ENCODE measurements at regions not wholly inside any gene's neighbourhood (a gene's known extent, or its start where the extent isn't known, plus 50 kb on each side); places are given as distances from the start of the nearest gene placed in this dataset.

DNA sequence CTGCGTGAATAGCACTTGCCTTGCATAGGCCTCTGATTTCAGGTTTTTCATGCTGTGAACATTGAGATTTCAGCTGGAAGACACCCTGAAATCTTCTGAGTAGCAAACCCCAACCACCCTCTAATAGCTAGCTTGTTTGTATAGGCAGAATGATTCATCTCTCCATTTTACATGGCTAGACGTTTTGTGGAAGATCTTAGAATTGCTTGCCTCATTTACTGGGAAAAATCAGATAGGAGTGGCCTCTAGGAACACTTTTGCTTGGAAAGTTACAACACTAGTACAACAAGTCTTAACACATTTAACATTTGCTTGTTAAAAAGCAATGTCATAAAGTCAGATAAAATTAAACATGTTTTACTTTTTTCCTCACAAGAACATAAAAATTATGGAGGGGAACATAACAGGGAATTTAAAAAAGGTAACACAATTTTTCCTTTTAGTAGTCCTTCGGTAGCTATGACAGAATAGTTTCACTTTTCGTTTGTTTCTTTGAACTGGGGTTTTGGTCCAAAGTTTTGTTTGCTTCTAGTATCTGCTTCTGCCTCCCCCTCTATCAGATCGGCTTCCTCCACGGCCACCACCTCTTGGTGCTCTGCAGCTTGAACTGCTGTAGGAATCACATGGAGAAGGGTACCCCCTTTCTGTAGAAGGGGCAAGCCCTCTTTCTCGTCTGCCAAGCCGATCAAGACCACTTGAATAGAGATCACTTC, 102.2 kb upstream of the PTCHD4 start:
- ChIA-PET POLR2A (no interaction called here), CTCF (no interaction called here)
- Mint-ChIP-seq H3K27ac (no peak overlapping the region), H3K4me1 (ENCODE audit: low read depth) (no peaks in the 10 kb centered on the region), H3K4me3 (no peak overlapping the region), H3K27me3 (no peaks in the 10 kb centered on the region), H3K9me3 (peaks cover 6% of the 10 kb centered on the region), H3K36me3 (no peaks in the 10 kb centered on the region)
- DNase-seq: no peak
- intact Hi-C loops (cut with micrococcal nuclease): no loop called here

DNA sequence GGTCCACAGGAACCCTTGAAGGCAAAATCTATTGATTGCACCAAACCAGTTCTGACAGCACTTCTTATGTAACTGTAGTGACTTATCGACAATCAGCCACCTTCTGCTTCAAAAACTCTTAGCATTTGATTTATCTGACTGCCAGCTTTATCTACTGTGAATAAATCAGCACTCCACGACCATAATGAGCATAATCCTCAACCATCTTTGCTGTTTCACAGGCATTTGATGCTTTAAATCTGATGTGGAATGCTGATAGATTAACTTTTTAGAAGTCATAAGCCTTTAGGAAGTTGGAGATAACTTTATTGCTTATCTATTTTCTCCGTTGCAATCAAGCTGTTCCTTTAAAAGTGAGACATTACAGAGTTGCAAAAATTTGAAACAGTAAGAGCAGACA, 101.5 kb upstream of the PTCHD4 start:
- DNase-seq: no peak
- Mint-ChIP-seq H3K27me3 (no peaks in the 10 kb centered on the region), H3K27ac (no peak overlapping the region), H3K4me1 (ENCODE audit: low read depth) (no peaks in the 10 kb centered on the region), H3K4me3 (no peak overlapping the region), H3K36me3 (no peaks in the 10 kb centered on the region), H3K9me3 (peaks cover 6% of the 10 kb centered on the region)
- ChIA-PET POLR2A (no interaction called here), CTCF (no interaction called here)
- intact Hi-C loops (cut with micrococcal nuclease): no loop called here

DNA sequence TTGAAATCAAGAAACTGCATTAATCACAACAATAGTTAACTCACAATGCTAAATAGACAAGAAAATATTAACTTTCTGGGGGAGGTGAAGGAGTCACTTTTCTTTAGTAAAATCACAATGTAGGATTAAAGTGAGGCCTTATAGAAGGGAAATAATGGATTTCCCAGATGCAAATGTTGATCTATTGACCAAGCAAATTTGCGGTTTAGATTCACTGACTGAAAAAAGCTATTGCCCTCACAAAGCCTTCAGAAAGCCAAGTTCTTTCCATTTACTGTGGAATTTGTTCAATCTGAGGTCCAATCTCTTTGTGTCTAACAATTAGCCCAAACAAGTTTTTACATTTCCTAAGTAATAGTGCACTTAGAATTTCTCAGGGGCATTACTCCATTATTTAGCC, 95.1 kb upstream of the PTCHD4 start:
- Mint-ChIP-seq H3K27me3 (no peaks in the 10 kb centered on the region), H3K4me1 (ENCODE audit: low read depth) (no peaks in the 10 kb centered on the region), H3K27ac (no peak overlapping the region), H3K9me3 (peaks cover 12% of the 10 kb centered on the region), H3K36me3 (no peaks in the 10 kb centered on the region), H3K4me3 (no peak overlapping the region)
- DNase-seq: no peak
- intact Hi-C loops (cut with micrococcal nuclease): no loop called here
- POLR2A ChIA-PET: no interaction called here
- CTCF ChIA-PET: no interaction called here

DNA sequence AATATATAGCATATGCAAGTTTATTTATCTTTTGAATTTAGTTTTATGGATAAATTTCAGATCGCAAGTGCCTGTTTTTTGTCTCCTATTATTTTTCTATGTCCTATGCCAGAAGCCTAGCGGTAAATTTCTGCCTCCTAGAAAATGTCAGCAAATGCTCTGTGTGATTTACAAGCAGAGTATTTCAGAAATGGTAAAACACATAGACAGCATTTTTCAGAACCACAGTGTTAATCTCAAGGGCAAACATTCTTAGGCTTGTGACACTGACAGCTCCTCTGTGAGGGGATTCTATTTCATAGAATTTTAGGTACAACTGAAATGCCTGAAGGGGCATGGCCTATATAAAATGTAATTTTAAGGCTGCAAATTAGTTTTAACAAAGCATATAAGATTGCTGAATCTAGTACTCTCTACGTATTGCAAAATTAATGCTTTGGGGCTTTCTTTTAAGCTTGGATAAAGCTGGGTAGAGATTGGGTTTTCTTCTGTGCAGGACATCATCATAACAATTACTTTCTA, 89.9 kb upstream of the PTCHD4 start:
- ChIA-PET POLR2A (no interaction called here), CTCF (no interaction called here)
- no peak overlapping the region for H3K27ac Mint-ChIP-seq
- H3K4me3 Mint-ChIP-seq: no peak overlapping the region
- peaks cover 14% of the 10 kb centered on the region for H3K9me3 Mint-ChIP-seq
- H3K4me1 Mint-ChIP-seq (ENCODE audit: low read depth): no peaks in the 10 kb centered on the region
- intact Hi-C loops (cut with micrococcal nuclease): no loop called here
- H3K36me3 Mint-ChIP-seq: no peaks in the 10 kb centered on the region
- no peaks in the 10 kb centered on the region for H3K27me3 Mint-ChIP-seq
- DNase-seq: no peak

DNA sequence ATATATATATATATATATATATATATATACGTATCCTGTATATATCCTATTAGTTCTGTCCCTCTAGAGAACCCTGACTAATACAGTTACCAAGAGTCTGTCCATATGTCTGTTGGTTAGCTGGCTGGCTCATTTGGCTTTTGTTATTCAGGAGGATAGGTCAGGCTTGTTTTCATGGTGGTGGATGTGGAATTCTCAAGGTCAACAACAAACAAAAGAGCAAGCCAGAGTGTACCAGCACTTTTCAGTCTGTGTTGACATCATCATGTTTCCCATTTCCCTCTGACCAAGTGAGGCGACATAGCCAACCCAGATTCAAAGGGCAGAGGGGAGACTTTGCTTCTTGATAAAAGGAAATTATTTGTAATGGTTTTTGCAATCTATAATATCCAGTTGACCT, 88.5 kb upstream of the PTCHD4 start:
- POLR2A ChIA-PET: no interaction called here
- H3K36me3 Mint-ChIP-seq: no peaks in the 10 kb centered on the region

DNA sequence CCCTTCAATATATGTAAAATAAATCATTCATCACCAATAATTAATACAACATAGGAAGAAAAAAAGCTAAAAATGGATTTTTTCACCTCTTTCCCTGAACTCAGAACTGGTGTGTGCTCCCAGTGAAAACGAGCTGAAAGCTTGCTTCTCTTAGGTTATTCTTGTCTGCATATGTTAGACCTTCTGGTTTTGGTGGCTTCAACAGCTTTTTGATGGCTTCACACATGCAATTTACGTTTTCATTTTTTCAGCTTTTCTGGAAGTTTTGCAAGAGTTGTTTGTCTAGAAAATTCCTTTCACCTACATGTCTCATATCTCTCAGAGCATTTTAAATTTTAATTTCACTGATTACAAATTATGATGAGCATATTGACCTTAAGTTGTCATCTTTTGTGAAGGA, 86.9 kb upstream of the PTCHD4 start:
- Mint-ChIP-seq H3K9me3 (peaks cover 8% of the 10 kb centered on the region), H3K4me3 (no peak overlapping the region), H3K27ac (no peak overlapping the region), H3K27me3 (no peaks in the 10 kb centered on the region), H3K36me3 (no peaks in the 10 kb centered on the region), H3K4me1 (ENCODE audit: low read depth) (no peaks in the 10 kb centered on the region)
- ChIA-PET CTCF (no interaction called here), POLR2A (no interaction called here)
- intact Hi-C loops (cut with micrococcal nuclease): no loop called here
- no peak for DNase-seq

More for the DNA sequence above, 88.5 kb upstream of the PTCHD4 start:
- intact Hi-C loops (cut with micrococcal nuclease): no loop called here
- no peaks in the 10 kb centered on the region for H3K27me3 Mint-ChIP-seq
- peaks cover 14% of the 10 kb centered on the region for H3K9me3 Mint-ChIP-seq
- no peak for DNase-seq
- no peak overlapping the region for H3K27ac Mint-ChIP-seq
- H3K4me3 Mint-ChIP-seq: no peak overlapping the region
- H3K4me1 Mint-ChIP-seq (ENCODE audit: low read depth): no peaks in the 10 kb centered on the region
- CTCF ChIA-PET: no interaction called here

DNA sequence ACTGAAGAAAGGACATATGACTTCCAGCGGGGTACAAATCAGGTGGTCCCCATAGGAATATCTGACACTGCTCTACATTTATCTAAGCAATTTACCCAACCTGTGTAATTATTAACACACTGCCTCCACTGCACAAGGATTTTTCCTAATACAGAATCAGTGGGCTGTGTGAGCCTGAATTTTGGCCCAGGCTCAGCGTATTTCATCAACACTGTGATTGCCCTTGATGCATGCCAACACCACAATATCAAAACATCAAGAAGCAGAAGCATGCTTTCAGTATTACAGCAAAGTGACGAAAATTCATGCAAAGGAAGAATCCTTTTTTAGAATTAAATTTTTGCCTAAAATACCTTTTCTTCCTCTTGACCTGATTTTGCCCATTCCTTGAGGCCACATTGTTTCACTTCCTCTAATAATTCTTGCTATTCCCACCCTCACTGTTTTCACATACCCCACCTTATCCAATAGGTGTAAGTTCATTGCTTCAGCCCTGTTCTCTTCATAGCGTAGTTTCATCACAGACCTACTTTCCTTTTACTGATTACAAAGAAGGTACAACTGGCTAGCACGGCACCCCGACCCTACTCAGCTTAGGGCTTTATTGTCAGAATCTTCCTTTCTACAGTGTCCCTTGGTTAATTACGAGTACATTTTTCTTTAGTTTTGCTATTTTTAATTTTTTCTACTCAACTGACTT, 83.7 kb upstream of the PTCHD4 start:
- Mint-ChIP-seq H3K9me3 (peaks cover 4% of the 10 kb centered on the region), H3K27ac (no peak overlapping the region), H3K36me3 (no peaks in the 10 kb centered on the region), H3K27me3 (no peaks in the 10 kb centered on the region), H3K4me3 (no peak overlapping the region), H3K4me1 (ENCODE audit: low read depth) (no peaks in the 10 kb centered on the region)
- CTCF ChIA-PET: no interaction called here
- intact Hi-C loops (cut with micrococcal nuclease): no loop called here
- no peak for DNase-seq
- POLR2A ChIA-PET: no interaction called here

DNA sequence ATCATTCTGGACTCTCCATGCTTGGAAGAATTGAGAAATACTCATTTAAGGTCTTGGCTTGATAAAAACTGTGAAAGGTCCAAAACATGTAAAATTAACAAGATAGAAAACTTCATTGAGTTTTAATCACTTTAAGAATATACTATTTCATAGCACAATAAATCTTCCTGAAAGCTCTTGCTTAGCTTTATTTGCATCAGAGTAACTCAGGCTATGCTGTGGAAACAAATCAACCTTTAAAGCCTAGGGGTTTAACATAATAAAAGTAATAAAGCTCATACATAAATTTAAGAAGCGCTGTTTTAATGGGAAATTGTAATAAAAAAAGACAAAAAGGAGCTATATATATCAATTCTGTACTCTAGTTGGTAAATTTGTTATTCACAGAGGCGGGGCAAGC, 77.2 kb upstream of the PTCHD4 start:
- no peaks in the 10 kb centered on the region for H3K27me3 Mint-ChIP-seq
- no peak overlapping the region for H3K4me3 Mint-ChIP-seq
- no peaks in the 10 kb centered on the region for H3K36me3 Mint-ChIP-seq
- no peaks in the 10 kb centered on the region for H3K9me3 Mint-ChIP-seq
- no peaks in the 10 kb centered on the region for H3K4me1 Mint-ChIP-seq (ENCODE audit: low read depth)
- POLR2A ChIA-PET: no interaction called here
- DNase-seq: no peak
- CTCF ChIA-PET: no interaction called here
- intact Hi-C loops (cut with micrococcal nuclease): no loop called here
- H3K27ac Mint-ChIP-seq: no peak overlapping the region

DNA sequence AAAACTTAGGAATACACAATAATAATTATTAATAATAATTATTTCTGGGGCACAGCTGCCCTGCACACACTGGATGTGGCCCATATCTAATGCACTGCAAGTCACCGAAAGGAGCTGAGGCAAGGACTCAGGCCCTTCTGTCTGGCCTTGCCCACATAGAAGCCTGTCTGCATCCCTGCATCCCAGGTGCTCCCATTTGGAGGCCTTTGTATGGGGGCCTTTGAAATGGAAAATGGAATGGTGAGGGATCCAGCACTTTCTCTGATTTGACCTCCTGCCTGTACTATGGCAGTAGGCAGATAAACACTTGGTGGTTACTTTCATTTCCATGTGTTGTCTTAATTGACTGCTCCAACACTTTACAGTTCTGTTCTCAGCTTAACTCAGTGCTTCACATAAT, 75.7 kb upstream of the PTCHD4 start:
- intact Hi-C loops (cut with micrococcal nuclease): no loop called here
- H3K9me3 Mint-ChIP-seq: no peaks in the 10 kb centered on the region

DNA sequence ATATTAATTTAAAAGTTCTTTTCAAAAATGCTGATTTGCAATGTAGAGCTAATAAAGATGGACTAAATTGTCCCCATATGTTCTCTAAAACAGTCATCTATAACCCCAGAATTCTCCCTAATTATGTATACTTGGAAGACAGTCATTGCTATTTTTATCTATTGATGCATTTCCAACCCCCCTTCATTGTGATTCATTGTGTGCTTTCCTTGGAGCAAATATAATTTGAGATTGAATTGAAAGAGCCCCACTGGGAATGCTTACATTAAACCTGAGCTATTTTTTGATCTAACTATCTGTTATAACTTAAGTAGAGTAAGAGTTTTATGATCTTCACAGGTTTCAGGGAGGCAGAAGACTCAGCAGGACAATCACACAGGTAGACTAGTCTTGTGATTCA, 73.7 kb upstream of the PTCHD4 start:
- no peaks in the 10 kb centered on the region for H3K36me3 Mint-ChIP-seq
- no peak for DNase-seq
- intact Hi-C loops (cut with micrococcal nuclease): no loop called here
- H3K27me3 Mint-ChIP-seq: no peaks in the 10 kb centered on the region
- no peaks in the 10 kb centered on the region for H3K9me3 Mint-ChIP-seq
- POLR2A ChIA-PET: no interaction called here
- no peaks in the 10 kb centered on the region for H3K4me1 Mint-ChIP-seq (ENCODE audit: low read depth)
- CTCF ChIA-PET: no interaction called here
- H3K4me3 Mint-ChIP-seq: no peak overlapping the region
- no peak overlapping the region for H3K27ac Mint-ChIP-seq

More for the DNA sequence above, 75.7 kb upstream of the PTCHD4 start:
- Mint-ChIP-seq H3K27ac (no peak overlapping the region), H3K27me3 (no peaks in the 10 kb centered on the region), H3K4me1 (ENCODE audit: low read depth) (no peaks in the 10 kb centered on the region), H3K4me3 (no peak overlapping the region), H3K36me3 (no peaks in the 10 kb centered on the region)
- POLR2A ChIA-PET: no interaction called here
- no peak for DNase-seq
- CTCF ChIA-PET: no interaction called here

DNA sequence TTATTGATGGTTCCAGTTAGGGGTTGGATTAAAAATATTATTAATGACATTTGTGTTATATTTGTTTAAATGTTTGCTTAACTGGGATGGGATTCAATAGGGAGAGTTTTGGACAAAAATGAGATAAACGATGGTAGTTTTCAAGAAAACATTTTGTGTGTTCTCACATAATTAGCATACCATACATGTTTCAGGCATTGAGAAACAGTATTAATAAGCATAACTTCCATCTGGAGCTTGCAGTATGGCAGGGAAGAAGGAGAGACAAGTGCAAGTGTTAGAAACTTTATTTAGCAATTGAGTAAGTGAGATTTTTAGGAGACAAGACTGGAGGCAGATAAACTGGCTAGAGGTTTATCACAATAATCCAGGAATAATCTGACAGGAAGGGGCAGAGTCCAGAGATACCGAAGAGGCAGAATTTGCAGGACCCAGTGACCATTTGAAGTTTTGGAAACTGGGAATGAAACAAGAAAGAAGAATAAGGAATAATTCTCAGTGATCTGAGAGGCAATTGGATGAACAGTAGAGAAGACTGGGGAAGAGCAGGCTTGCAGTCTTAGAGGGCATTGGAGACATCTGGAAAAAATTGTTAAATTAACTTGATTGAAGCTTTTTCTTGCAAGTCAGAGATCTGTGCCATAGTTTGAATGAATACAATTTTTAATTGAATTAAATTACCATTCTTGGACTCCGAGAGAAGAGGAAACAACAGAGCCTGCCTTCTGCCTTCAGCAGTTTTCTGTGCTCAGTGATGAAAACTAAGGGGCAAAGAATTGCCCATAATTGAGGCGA, 73.0 kb upstream of the PTCHD4 start:
- Mint-ChIP-seq H3K27me3 (no peaks in the 10 kb centered on the region), H3K4me3 (no peak overlapping the region), H3K36me3 (no peaks in the 10 kb centered on the region), H3K27ac (no peak overlapping the region), H3K4me1 (ENCODE audit: low read depth) (no peaks in the 10 kb centered on the region), H3K9me3 (peaks cover 5% of the 10 kb centered on the region)
- CTCF ChIA-PET: no interaction called here
- POLR2A ChIA-PET: no interaction called here
- intact Hi-C loops (cut with micrococcal nuclease): no loop called here
- no peak for DNase-seq

DNA sequence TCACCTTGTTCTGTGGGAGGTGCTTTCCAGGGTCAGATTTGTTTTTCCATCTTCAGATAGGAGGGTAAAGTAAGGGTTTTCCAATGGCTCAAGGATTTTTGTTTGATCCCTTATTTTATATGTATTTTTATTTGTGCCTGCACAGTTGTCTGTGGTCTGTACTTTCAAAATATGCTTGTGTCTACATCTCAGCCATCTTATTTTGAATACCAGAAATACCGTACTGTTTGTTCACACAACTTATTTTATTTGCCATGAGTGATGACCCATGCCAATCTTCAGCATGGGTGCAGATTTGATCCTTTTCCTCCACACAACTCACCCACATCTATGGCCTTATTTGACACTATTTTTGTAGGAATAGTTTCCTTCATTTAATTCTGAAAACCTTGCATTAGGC, 72.2 kb upstream of the PTCHD4 start:
- POLR2A ChIA-PET: no interaction called here
- H3K36me3 Mint-ChIP-seq: no peaks in the 10 kb centered on the region
- CTCF ChIA-PET: no interaction called here
- no peak for DNase-seq
- H3K9me3 Mint-ChIP-seq: peaks cover 5% of the 10 kb centered on the region
- no peaks in the 10 kb centered on the region for H3K4me1 Mint-ChIP-seq (ENCODE audit: low read depth)
- intact Hi-C loops (cut with micrococcal nuclease): no loop called here
- no peak overlapping the region for H3K27ac Mint-ChIP-seq
- no peak overlapping the region for H3K4me3 Mint-ChIP-seq
- no peaks in the 10 kb centered on the region for H3K27me3 Mint-ChIP-seq

DNA sequence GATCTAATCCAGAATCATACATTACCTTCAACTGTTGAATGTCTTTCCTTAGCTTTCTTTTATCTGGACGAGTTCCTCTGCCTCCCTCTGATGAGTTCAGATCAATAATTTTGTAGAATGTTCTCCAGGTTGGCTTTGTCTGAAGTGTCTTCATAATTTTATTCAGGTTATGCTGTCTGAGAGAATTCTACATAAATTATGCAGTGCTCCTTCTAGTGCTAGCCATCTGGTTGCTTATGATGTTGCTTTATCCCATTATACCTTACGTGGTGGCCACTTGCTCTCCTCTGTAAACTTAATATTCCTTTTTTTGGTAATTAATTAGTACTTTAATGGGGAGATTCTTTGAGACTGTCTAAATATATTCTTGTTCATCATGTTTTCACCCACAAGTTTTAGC, 67.7 kb upstream of the PTCHD4 start:
- no peaks in the 10 kb centered on the region for H3K4me1 Mint-ChIP-seq (ENCODE audit: low read depth)
- CTCF ChIA-PET: no interaction called here
- H3K27ac Mint-ChIP-seq: no peak overlapping the region

More for the DNA sequence above, 67.7 kb upstream of the PTCHD4 start:
- POLR2A ChIA-PET: no interaction called here
- Mint-ChIP-seq H3K27me3 (no peaks in the 10 kb centered on the region), H3K9me3 (peaks cover 5% of the 10 kb centered on the region), H3K4me3 (no peak overlapping the region), H3K36me3 (no peaks in the 10 kb centered on the region)
- intact Hi-C loops (cut with micrococcal nuclease): no loop called here
- DNase-seq: no peak
